ENCODE measurements at regions not wholly inside any gene's neighbourhood (a gene's known extent, or its start where the extent isn't known, plus 50 kb on each side); places are given as distances from the start of the nearest gene placed in this dataset.
"Not testable (repeated sequence)": the region's sequence is repeated elsewhere in the genome, so short reads cannot be mapped to it uniquely, and the experiment has no call there.

- DNase-seq (ENCODE audit: low read depth in 2 of 3, low spot score in 2 of 3), result no peak
These were observed 1591.3 kb downstream of the EFNB2 start for GRCh38 chr13:104944176-104944575.

GRCh38 chr13:104943331-104943730, 1592.1 kb downstream of the EFNB2 start:
- no peak for DNase-seq (ENCODE audit: low read depth in 2 of 3, low spot score in 2 of 3)

GRCh38 chr13:104937881-104938280, 1597.6 kb downstream of the EFNB2 start:
- DNase-seq (ENCODE audit: low read depth in 2 of 3, low spot score in 2 of 3), result no peak

- DNase-seq (ENCODE audit: low read depth in 2 of 3, low spot score in 2 of 3), result no peak
These were observed 1599.2 kb downstream of the EFNB2 start for GRCh38 chr13:104936304-104936703.

GRCh38 chr13:104920513-104920912, 1614.9 kb downstream of the EFNB2 start:
- not testable (repeated sequence) for DNase-seq (ENCODE audit: low read depth in 2 of 3, low spot score in 2 of 3)

GRCh38 chr13:104920091-104920490, 1615.4 kb downstream of the EFNB2 start:
- DNase-seq (ENCODE audit: low read depth in 2 of 3, low spot score in 2 of 3), result no peak

GRCh38 chr13:104900191-104900817, 1635.2 kb downstream of the EFNB2 start:
- DNase-seq (ENCODE audit: low read depth in 2 of 3, low spot score in 2 of 3), result no peak

- DNase-seq (ENCODE audit: low read depth in 2 of 3, low spot score in 2 of 3), result no peak
These were observed 1637.0 kb downstream of the EFNB2 start for GRCh38 chr13:104898484-104898883.

- DNase-seq (ENCODE audit: low read depth in 2 of 3, low spot score in 2 of 3), result no peak
These were observed 1639.9 kb downstream of the EFNB2 start for GRCh38 chr13:104895521-104895920.

- no peak for DNase-seq (ENCODE audit: low read depth in 2 of 3, low spot score in 2 of 3)
These were observed 1660.3 kb downstream of the EFNB2 start for GRCh38 chr13:104875038-104875754.

- DNase-seq (ENCODE audit: low read depth in 2 of 3, low spot score in 2 of 3), result no peak
These were observed 1663.3 kb downstream of the EFNB2 start for GRCh38 chr13:104872153-104872552.

GRCh38 chr13:104871456-104871855, 1664.0 kb downstream of the EFNB2 start:
- no peak for DNase-seq (ENCODE audit: low read depth in 2 of 3, low spot score in 2 of 3)

- no peak for DNase-seq (ENCODE audit: low read depth in 2 of 3, low spot score in 2 of 3)
These were observed 1666.0 kb downstream of the EFNB2 start for GRCh38 chr13:104869501-104869900.

- DNase-seq (ENCODE audit: low read depth in 2 of 3, low spot score in 2 of 3), result no peak
These were observed 1666.7 kb downstream of the EFNB2 start for GRCh38 chr13:104868806-104869205.

GRCh38 chr13:104855581-104855980, 1679.9 kb downstream of the EFNB2 start:
- DNase-seq (ENCODE audit: low read depth in 2 of 3, low spot score in 2 of 3), result no peak

GRCh38 chr13:104854698-104855097, 1680.8 kb downstream of the EFNB2 start:
- no peak for DNase-seq (ENCODE audit: low read depth in 2 of 3, low spot score in 2 of 3)

GRCh38 chr13:104854007-104854406, 1681.5 kb downstream of the EFNB2 start:
- no peak for DNase-seq (ENCODE audit: low read depth in 2 of 3, low spot score in 2 of 3)

- DNase-seq (ENCODE audit: low read depth in 2 of 3, low spot score in 2 of 3), result no peak
These were observed 1687.5 kb downstream of the EFNB2 start for GRCh38 chr13:104847922-104848321.

- no peak for DNase-seq (ENCODE audit: low read depth in 2 of 3, low spot score in 2 of 3)
These were observed 1692.1 kb downstream of the EFNB2 start for GRCh38 chr13:104843401-104843800.

GRCh38 chr13:104841110-104841509, 1694.4 kb downstream of the EFNB2 start:
- DNase-seq (ENCODE audit: low read depth in 2 of 3, low spot score in 2 of 3), result no peak

GRCh38 chr13:104837756-104838155, 1697.7 kb downstream of the EFNB2 start:
- DNase-seq (ENCODE audit: low read depth in 2 of 3, low spot score in 2 of 3), result no peak

- DNase-seq (ENCODE audit: low read depth in 2 of 3, low spot score in 2 of 3), result no peak
These were observed 1702.2 kb downstream of the EFNB2 start for GRCh38 chr13:104833221-104833620.

GRCh38 chr13:104832231-104832630, 1703.2 kb downstream of the EFNB2 start:
- DNase-seq (ENCODE audit: low read depth in 2 of 3, low spot score in 2 of 3), result no peak
